ENCODE measurements at regions not wholly inside any gene's neighbourhood (a gene's known extent, or its start where the extent isn't known, plus 50 kb on each side); places are given as distances from the start of the nearest gene placed in this dataset.

GRCh38 chr5:106374956-106375355 is 1295.8 kb downstream of the EFNA5 start:
- POLR2A ChIA-PET: no interaction called here

More at GRCh38 chr5:106374956-106375355, 1295.8 kb downstream of the EFNA5 start:
- Histone ChIP-seq H3K27ac (ENCODE audit: low read depth, low read length) (no peak overlapping the region), H3K9ac (ENCODE audit: low read length) (no peak overlapping the region), H3K36me3 (ENCODE audit: control insufficient read depth in 1 of 2, insufficient read depth in 2 of 2, low read length in 2 of 2) (no peaks in the 10 kb centered on the region), H3K79me2 (ENCODE audit: insufficient read depth, low read length) (no peaks in the 10 kb centered on the region), H3K4me2 (ENCODE audit: low read length) (no peak overlapping the region), H3K4me1 (ENCODE audit: control insufficient read depth in 1 of 2, insufficient read depth in 2 of 2, low read length in 2 of 2) (no peaks in the 10 kb centered on the region), H3K27me3 (ENCODE audit: insufficient read depth, low read length) (no peaks in the 10 kb centered on the region), H3K4me3 (replicated peaks in 1 of 2; ENCODE audit: low read depth in 1 of 2, low read length in 2 of 2) (no peak overlapping the region), H4K20me1 (ENCODE audit: insufficient read depth) (no peaks in the 10 kb centered on the region), H2AFZ (ENCODE audit: low read depth, low read length, poor library complexity, severe bottlenecking) (no peak overlapping the region), H3K9me2 (ENCODE audit: insufficient read depth) (no peaks in the 10 kb centered on the region), H3K9me3 (ENCODE audit: control insufficient read depth in 1 of 2, insufficient read depth in 1 of 2, low read depth in 1 of 2, low read length in 2 of 2) (0 out of 4 replicates have a peak, but pooled peaks cover 0 to 3% of the 10 kb centered on the region in 2 experiments)
- TF ChIP-seq ZFX (IDR thresholded peaks at IDR 0.05): no peak
- TF ChIP-seq, protein P1, sequence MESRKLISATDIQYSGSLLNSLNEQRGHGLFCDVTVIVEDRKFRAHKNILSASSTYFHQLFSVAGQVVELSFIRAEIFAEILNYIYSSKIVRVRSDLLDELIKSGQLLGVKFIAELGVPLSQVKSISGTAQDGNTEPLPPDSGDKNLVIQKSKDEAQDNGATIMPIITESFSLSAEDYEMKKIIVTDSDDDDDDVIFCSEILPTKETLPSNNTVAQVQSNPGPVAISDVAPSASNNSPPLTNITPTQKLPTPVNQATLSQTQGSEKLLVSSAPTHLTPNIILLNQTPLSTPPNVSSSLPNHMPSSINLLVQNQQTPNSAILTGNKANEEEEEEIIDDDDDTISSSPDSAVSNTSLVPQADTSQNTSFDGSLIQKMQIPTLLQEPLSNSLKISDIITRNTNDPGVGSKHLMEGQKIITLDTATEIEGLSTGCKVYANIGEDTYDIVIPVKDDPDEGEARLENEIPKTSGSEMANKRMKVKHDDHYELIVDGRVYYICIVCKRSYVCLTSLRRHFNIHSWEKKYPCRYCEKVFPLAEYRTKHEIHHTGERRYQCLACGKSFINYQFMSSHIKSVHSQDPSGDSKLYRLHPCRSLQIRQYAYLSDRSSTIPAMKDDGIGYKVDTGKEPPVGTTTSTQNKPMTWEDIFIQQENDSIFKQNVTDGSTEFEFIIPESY (IDR thresholded peaks at IDR 0.05; ENCODE audit: extremely low read depth, insufficient replicate concordance, low read length): no peak
- TF ChIP-seq EZH2phosphoT487 (IDR thresholded peaks at IDR 0.05; ENCODE audit: borderline replicate concordance): no peak
- TF ChIP-seq TCF7L2 (IDR thresholded peaks at IDR 0.05; ENCODE audit: borderline replicate concordance, extremely low read depth, insufficient read depth, insufficient read length): no peak
- TF ChIP-seq, protein P2, sequence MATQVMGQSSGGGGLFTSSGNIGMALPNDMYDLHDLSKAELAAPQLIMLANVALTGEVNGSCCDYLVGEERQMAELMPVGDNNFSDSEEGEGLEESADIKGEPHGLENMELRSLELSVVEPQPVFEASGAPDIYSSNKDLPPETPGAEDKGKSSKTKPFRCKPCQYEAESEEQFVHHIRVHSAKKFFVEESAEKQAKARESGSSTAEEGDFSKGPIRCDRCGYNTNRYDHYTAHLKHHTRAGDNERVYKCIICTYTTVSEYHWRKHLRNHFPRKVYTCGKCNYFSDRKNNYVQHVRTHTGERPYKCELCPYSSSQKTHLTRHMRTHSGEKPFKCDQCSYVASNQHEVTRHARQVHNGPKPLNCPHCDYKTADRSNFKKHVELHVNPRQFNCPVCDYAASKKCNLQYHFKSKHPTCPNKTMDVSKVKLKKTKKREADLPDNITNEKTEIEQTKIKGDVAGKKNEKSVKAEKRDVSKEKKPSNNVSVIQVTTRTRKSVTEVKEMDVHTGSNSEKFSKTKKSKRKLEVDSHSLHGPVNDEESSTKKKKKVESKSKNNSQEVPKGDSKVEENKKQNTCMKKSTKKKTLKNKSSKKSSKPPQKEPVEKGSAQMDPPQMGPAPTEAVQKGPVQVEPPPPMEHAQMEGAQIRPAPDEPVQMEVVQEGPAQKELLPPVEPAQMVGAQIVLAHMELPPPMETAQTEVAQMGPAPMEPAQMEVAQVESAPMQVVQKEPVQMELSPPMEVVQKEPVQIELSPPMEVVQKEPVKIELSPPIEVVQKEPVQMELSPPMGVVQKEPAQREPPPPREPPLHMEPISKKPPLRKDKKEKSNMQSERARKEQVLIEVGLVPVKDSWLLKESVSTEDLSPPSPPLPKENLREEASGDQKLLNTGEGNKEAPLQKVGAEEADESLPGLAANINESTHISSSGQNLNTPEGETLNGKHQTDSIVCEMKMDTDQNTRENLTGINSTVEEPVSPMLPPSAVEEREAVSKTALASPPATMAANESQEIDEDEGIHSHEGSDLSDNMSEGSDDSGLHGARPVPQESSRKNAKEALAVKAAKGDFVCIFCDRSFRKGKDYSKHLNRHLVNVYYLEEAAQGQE (IDR thresholded peaks at IDR 0.05; ENCODE audit: low read depth): no peak
- TF ChIP-seq, protein P3, sequence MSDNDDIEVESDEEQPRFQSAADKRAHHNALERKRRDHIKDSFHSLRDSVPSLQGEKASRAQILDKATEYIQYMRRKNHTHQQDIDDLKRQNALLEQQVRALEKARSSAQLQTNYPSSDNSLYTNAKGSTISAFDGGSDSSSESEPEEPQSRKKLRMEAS (IDR thresholded peaks at IDR 0.05): no peak
- intact Hi-C loops (cut with micrococcal nuclease): no loop called here
- ATAC-seq (no peak), DNase-seq (ENCODE audit: low read depth, low spot score) (no peak)
- BruUV-seq (replicated peaks): no TSS peak
- RAD21 ChIA-PET (ENCODE audit: low non-redundant PET in 1 of 2, low total read pairs in 2 of 2, uncharacterized antibody in 2 of 2, unreplicated experiment in 2 of 2): no interaction called here
- CTCF ChIA-PET: no interaction called here

All from HCT116 (cell line).